Medulla oblongata (tissue), 1 donor: ENCODE measurements at regions not wholly inside any gene's neighbourhood (a gene's known extent, or its start where the extent isn't known, plus 50 kb on each side); places are given as distances from the start of the nearest gene placed in this dataset.
A peak's percentile ranks its signal among the peaks of the same experiment; 100 is the strongest.
"Not testable (repeated sequence)": the region's sequence is repeated elsewhere in the genome, so short reads cannot be mapped to it uniquely, and the experiment has no call there.

ENCODE experiments used
- DNase-seq: peaks from one replicate; pipeline ENCODE4 v3.0.0-alpha.2; 2015; ENCODE audit errors: extremely low spot score

DNA sequence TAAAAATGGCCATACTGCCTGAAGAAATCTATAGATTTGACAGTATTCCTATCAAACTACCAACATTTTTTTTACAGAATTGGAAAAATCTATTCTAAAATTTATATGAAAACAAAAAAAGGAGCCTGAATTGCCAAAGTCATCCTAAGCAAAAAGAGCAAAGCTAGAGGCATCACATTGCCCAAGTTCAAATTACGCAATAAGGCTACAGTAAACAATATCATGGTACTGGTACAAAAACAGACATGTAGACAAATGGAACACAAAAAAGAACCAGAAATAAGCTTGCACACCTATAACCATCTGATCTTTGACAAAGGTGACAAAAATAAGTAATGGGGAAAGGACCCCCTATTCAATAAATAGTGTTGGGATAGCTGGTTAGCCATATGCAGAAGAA is 50.2 kb upstream of the THSD7B start:
- no peak for DNase-seq

DNA sequence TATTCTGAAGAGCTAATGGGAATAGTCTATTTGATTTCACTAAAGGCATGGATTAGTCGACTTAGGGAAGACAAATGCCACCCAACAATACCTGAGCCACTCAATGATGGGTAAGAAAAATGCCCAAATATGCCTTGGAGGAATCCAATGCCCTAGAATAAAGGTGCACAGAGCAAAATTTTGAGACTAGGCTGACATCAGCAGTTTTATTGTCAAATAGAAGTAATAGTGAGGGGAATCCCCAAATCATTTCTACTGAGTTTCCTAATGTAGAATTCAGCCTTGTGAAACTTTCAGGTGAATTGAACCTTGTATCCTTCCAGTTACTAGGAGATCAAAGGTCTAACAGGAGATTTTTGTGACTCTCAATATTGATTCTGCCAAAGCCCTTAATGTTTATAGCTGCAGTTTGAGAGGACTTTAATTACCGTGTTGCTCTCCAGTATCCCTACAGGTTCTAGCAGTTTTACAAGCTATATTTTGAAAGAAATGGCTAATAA is 50.8 kb upstream of the THSD7B start:
- no peak for DNase-seq

DNA sequence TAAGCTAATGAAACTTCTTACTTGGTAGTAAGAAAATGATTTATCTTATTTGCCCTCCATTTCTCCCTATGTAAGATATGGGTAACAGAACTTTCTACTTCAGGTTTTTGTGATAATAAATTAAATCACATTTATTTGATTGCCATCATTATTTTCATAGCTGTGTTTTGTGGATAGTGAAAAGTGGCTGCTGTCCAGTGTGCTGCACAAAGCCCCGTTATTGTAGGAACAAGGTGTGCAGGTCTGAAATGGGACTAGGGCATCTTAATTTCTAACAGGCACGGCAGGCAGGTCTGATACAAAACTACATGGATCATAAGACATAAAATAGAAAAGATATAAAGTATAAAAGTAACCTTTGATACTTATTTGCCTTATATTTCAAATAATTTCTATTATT is 51.6 kb upstream of the THSD7B start:
- DNase-seq, result no peak

DNA sequence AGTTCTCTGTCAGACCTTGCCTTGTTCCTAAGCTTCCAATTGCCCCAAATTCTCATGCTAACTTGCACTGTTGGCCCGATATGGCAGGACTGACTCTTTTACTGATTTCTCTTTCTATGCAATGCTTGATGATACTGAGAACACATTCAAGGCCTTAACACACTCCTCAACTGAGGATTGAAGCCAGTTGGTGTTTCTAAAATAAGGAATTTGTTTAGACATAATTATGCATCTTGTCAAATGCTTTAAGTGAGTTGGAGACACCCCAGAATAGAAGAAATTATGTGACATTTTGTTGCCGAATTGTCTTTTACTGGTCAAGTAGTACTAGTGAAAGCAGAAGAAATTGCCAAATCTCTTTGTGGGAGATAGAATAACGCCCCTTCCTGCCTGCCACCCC is 60.0 kb upstream of the THSD7B start:
- DNase-seq, result no peak

DNA sequence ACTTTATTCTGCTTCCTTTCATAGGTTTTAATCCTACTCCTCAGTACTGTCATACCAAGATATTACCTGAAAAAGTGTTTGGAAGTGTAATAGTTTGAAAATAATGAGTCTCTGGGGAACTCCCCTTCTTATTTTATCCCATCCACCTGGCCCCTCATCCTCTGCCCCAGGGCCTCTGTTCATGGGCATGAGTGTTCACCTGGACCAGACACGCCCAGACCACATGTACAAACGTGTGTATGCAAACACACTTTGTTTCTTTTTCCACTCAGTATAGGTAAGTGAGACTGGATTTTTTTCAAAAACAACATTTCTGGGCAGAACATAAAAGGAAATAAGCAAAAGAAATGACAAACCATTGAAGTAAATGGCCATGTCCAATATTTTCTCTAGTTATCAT is 62.1 kb upstream of the THSD7B start:
- DNase-seq, result no peak

DNA sequence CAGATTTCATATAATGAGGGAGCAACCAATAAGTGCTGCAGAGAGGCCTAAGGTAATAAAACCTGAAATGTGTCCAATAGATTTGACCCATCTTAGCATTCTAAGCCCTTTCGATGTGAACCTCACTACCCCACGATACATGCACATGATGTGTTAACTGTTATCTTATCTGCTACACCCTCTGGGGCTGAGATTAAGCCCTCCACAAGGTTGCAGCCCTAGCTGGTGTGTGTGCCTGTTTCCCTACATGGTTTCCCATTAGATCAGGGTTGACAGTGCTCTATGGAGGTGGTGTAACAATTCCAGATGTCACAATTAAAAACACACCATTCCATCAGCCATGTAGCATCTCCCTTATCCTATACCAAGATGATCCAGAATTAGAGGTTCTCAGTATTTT is 68.9 kb upstream of the THSD7B start:
- no peak for DNase-seq

DNA sequence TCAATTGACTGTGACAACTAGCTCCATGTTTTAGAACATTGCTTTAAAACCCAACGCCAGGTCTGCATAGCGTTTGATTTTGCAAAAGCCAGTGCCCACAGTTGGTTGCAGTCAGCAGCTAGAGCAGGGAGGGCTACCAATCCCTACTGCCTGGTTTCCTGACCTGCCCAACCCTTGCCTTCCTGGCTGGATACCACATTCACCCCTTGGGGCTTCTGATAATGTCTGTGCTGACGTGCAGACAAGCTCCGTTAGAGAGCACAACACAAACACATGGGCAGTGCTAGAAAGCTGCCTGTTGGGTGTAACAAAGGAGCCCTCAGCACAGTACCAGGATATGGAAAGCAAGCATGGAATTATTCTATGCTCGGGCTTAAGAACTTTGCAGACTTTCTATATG is 71.4 kb upstream of the THSD7B start:
- DNase-seq, result no peak

DNA sequence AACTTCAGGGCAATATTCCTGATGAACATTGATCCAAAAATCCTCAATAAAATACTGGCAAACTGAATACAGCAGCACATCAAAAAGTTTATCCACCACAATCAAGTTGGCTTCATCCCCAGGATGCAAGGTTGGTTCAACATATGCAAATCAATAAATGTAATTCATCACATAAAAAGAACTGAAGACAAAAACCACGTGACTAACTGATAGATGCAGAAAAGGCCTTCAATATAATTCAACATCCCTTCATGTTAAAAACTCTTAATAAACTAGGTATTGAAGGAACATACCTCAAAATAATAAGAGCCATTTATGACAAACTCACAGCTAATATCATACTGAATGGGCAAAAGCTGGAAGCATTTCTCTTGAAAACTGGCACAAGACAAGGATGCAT is 85.3 kb upstream of the THSD7B start:
- not testable (repeated sequence) for DNase-seq

DNA sequence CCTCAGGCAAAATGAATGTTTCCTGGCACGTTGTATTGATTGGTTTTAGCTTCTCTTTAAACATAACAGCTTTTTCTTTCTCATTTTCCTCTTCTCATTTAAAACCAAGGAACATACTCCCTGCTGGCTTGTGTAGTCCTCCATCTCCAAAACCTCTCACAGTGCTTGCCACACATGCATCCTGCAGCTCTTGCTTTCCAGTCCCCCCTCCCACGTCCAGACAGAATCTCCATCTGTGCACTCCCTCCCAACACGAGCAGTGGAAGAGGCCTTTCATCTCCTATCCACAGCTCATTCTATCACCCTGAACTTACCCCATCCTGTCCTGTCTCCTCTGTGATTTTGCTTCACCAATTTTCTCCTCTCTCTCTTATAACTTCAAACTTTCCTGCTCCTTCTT is 99.6 kb upstream of the THSD7B start:
- DNase-seq, result no peak

DNA sequence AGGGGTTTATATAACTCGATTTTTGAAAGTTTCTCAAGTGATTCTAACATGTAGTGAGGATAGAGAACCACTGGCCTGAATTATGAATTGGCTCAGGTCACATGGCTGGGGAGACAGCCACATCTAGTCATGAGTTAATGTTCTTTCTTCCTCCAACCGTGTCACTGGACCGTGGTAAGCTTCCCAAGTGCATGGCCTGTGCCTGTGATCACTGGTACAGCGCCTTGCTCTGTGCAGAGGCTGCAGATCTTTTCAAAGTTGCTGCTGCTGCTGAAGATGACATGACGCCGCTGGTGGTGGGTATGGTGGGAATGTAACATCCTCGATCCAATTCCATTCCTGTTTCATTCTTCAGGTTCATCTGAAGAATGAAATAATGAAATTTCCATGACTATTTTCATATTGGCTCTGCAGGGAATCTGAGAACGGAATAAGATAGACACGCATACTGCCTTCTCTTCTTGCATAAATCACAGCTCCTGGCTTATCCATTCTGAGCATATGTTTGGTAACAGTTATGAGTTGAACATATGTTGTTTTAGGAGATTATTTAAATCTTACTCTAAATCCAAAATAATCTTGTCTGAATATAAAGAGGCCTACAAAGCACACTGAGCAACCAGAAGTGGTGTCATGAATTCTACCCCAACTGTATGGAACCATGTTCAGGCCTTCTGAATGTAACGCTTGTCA is 100.5 kb upstream of the THSD7B start:
- DNase-seq, result no peak

DNA sequence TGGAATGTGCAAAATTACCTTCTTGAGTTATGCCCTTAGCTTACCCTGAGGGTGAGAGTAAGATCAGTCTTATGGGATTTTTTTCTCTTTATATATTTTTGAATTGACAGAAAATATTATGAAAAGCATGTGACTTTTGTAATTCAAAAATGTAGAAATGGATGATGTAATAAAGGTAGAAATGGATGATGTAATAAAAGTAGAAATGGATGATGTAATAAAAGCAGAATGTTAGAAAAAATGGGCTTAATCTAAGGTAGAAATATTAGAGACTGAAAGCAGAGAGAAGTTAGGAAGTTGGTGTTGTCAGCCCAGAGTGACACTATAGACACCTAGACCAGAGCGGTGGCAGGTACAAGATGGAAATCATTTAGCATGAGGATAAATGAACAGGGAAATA is 107.1 kb upstream of the THSD7B start:
- DNase-seq, result no peak

DNA sequence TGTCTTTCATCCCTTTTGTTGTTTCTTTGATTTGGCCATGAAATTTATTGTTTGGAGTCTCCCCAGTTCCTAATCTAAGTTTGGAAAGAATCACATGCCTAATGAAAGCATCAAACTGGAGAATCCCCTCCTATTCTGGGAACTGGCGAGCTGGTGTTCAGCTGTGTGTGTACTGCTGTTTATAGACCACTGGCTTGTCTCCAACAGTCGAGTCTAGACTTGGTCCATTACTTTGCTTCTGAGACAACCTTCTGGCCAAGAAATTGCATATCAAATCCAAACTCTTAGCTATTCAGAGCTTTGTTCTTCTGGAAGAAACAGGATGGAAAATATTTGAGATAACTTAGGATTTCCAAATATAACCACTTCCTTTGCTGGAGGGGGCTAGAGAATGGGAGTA is 111.5 kb upstream of the THSD7B start:
- no peak for DNase-seq

DNA sequence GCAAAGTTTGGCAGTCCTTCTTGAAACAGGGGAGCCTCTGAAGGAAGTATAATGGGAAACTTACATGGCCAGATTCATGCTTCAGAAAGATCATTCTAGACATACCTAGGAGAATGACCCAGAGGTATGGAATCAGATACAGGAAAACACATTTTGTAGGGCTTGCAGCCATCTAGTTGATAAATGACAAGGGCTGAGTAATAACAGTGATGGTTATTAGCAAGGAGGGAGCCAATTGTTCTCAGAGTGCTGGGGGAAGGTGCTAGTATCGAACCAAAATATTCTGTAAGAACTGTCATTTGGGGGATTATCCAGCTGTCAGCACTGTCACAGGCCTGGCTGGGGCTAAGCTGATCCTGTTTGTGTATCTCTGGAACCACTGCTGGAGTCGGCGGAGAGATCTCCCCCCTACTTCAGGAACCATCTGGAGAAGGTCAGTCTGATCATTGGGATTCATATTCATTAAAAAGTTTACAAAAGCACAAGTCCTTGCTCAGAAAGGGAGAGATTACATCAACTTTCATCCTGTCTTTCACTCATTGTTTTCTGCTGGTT is 113.8 kb upstream of the THSD7B start:
- DNase-seq, result no peak

DNA sequence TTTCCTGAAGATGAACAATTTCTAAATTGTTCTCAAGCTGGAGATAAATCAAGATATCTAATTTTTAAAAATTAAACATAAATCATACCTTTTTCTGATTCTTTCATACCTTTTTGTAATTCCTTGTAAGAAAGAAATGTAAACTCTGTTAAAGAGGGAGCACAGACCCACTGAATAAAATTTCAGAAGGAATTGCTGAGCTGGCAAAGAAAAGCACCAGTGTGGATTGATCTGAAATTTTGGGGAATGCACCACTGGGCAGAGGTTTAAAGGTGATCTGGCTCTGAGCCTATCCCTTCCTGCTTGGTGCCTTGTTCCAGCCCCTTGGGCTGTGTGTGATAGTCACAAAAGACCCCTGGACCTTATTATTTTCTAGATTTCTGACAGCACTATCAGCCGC is 118.3 kb upstream of the THSD7B start:
- DNase-seq, result no peak

DNA sequence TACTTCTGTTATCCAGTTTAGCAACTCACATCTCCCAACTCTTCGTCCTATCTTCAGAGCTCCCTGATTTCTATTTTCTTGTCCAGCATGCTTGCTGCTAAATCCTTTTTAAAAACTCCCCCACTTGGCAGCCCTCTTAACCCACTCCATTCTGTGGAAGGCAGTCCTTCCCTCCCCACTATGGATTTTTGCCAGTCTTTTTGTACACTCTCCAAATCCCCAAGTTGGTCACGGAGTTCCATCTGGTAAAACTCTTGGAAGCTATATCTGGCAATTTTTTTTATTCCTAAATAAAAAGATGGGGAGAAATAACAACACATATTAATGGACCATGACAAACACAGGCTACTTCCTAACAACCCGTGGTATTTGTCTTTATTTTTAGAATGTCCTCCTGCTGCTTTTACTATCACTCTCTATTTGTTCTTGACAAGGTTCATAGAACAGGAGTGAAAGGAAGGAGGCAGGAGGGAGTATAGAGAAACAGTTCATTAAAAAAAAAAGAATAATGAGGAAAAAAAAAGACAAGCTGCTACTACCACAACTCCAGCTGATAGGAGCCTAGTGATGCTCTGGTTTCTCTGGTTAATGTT is 120.0 kb upstream of the THSD7B start:
- no peak for DNase-seq

DNA sequence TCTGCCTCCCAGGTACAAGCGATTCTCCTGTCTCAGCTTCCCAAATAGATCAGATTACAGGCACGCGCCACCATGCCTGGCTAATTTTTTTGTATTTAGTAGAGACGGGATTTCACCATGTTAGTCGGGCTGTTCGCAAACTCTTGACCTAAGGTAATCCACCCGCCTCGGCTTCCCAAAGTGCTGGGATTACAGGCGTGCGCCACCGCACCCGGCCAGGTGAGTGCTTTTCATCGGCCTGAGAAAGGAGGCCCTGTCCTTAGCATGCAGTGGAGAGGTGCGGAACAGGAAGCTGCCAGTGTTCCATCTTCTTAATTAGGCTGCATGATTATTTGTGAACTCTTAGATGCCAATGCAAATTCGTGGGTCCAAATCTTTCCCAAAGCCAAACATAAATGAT is 125.7 kb upstream of the THSD7B start:
- no peak for DNase-seq

DNA sequence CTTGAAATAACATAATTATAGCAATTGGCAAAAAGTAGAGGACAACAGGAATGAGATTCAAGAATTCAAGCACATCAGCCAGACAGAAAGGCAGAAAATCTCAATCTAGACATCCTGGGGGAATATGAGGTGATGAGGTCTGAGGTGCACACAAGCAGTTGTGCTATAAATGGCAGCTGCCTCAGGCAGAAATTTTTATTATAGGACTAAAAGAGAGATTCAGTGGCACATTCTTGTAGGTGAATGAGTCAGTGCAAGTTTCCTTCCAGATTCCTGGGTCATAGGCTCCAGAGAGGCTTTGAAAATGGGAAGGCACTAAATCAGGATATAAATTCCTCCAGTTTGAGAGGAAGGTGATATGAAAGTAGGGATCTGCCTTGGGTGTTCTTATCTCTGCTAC is 127.2 kb upstream of the THSD7B start:
- no peak for DNase-seq

DNA sequence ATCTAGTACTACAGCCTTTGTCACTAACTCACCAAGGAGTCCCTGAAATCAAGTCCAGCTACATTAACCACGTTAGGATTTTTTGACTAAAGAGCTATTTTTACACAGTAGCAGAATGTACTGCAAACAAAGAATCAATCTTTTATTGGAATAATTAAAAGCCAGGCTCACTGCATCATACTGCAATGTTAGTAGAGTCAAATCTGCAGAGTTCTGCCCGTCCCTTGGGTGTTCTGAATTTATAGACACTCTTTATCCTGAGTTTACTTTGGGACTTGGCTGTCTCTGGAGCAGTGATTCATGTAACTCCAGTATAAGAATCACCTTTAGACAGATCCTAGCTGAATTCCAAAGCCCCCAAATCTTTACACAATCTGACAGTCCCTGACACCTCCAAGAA is 127.9 kb upstream of the THSD7B start:
- DNase-seq, result no peak

DNA sequence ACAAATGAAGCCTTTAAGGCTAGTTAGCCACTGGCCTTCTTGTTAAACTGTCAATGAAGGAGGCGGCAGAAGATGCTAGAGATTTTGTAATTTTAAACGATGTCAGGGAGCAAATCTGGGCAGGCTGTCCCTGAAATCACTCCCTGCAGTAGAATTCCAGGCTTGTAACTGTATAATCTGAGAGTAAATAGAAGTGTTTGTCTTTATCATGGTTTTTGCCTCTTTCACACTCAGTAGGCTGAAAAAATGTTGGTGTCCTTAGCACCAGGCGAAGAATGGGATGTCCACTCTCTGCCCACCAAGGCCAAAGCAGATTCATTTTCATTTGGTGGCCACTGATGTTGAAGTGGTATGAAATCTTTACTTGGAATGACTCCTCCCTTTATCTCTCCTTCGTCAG is 136.9 kb upstream of the THSD7B start:
- DNase-seq, result no peak

DNA sequence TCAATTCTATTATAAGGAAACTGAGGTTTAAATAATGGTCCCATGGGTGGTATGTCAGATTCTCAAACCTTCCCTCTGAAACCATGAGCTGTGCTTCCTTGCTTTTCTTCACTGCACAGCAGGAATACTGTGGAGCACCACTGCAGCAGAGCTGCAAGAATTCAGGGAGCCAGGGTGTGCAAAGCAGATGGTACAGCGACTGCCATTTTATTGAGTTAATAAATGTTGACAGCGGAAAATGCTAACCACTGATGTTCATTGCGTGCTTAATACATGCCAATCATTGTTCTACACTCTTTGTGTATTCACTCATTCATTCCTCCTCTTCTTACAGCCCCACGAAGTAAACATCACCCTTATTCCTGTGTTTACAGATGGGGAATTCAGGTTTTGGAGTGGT is 152.2 kb upstream of the THSD7B start:
- no peak for DNase-seq

DNA sequence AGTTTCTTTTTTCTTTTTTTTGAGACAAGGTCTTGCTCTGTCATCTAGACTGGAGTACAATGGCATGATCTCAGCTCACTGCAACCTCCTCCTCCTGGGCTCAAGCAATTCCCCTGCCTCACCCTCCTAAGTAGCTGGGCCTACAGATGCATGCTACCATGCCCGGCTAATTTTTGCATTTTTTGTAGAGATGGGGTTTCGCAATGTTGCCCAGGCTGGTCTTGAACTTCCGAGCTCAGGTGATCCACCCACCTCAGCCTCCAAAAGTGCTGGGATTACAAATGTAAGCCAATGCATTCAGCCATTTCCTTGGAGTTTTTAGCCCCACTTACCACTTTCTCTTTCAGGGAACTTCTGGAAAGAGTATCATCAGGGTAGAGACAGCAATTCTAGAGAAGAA is 153.3 kb upstream of the THSD7B start:
- DNase-seq, result no peak

DNA sequence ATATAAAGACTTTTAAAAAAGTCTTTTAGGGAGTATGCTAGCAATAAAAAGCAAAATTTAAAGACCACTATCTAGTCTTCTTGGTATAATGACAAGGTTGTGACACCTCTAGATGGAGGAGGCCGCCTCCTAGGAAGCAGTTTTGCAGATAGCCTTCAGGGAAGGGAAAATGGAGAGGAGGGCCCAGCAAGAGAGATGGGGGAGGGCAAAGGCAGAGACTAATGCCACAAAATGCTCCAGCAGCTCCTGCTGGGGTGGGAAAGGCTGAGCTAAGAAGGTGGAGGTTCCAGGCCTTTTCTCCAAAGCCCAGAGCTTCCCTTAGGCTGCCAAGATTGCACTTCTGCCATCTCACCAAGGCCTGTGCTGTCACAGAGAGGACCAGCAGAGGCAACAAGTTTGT is 153.9 kb upstream of the THSD7B start:
- DNase-seq, result no peak

DNA sequence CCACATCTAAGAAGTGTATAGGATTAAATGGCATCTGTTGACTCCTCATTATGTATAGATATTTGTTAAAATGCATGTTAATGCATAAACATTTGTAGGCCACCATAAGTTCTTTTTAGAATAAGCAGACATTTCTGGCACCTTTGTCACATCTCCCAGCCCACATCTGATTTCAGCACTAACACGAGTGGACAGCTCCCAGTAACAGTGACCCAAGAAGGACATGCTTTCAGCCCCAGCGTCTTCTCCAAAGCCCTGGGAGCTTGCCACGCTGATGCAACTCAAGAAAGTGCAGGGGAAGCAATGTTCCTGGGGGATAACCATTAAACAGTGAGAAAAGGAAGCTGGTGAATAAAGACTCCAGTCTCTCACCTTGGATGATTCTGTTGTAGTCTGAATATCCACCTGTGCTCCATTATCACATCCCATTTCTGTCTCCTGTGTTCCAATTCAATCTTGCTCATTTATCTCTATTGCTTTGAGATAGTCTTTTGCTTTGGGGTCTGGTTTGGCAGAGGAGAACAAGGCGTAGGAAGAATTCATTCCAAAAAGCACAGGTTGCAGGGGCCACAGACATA is 182.6 kb upstream of the THSD7B start:
- peak; percentile 5 for DNase-seq
